Suprapubic skin (tissue), 4 donors: ENCODE measurements at regions not wholly inside any gene's neighbourhood (a gene's known extent, or its start where the extent isn't known, plus 50 kb on each side); places are given as distances from the start of the nearest gene placed in this dataset.

Experiments
- POLR2A ChIP-seq, 2 donors: fragments of 450-650 bp; IDR thresholded peaks; one replicate each; pipeline ENCODE4 v1.6.1; 2017; ENCODE audit warnings: antibody characterized with exemption in 2 of 2, mild to moderate bottlenecking in 2 of 2, moderate library complexity in 2 of 2
- POLR2AphosphoS5 ChIP-seq, 3 donors: sonication (generic); formaldehyde crosslinking; IDR thresholded peaks; one replicate each; pipeline ENCODE4 v1.6.1; 2017; ENCODE audit warnings: antibody characterized with exemption in 3 of 3
- TF ChIP-seq, protein P1 (sequence below), 2 donors: fragments of 200-600 bp in 1 of 2; fragments of 450-650 bp in 1 of 2; sonication (generic) in 1 of 2; IDR thresholded peaks; one replicate each; pipeline ENCODE4 v1.5.1; 2016 to 2019; ENCODE audit warnings: antibody characterized with exemption in 2 of 2, mild to moderate bottlenecking in 1 of 2, moderate library complexity in 1 of 2

DNA sequence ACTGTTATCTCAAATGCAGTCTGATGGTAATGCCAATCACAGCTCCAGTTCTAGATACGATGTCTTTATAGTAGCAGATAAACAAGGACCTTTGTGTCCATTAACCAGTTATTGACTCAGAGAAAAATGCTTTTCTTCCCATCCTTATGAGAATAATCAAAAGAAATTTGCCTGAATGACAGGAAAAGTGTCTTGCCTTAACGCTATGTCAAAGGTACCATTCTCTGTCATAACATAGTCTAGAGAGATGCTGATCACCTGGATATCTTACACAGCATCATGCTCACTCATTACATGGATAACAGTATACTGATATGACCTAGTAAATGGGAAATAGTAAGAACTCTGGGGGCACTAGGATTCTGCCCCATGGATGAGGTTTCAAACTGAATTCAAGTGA lies 151.7 kb upstream of the NEGR1 start:
- TF ChIP-seq, protein P1, sequence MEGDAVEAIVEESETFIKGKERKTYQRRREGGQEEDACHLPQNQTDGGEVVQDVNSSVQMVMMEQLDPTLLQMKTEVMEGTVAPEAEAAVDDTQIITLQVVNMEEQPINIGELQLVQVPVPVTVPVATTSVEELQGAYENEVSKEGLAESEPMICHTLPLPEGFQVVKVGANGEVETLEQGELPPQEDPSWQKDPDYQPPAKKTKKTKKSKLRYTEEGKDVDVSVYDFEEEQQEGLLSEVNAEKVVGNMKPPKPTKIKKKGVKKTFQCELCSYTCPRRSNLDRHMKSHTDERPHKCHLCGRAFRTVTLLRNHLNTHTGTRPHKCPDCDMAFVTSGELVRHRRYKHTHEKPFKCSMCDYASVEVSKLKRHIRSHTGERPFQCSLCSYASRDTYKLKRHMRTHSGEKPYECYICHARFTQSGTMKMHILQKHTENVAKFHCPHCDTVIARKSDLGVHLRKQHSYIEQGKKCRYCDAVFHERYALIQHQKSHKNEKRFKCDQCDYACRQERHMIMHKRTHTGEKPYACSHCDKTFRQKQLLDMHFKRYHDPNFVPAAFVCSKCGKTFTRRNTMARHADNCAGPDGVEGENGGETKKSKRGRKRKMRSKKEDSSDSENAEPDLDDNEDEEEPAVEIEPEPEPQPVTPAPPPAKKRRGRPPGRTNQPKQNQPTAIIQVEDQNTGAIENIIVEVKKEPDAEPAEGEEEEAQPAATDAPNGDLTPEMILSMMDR (IDR thresholded peaks at IDR 0.05), result no peak
- TF ChIP-seq POLR2A (IDR thresholded peaks at IDR 0.05) (no peak), POLR2AphosphoS5 (IDR thresholded peaks at IDR 0.05) (no peak)
